ENCODE measurements at regions not wholly inside any gene's neighbourhood (a gene's known extent, or its start where the extent isn't known, plus 50 kb on each side); places are given as distances from the start of the nearest gene placed in this dataset.

GRCh38 chr17:72468841-72469240, 348.0 kb downstream of the SOX9 start:
- TF ChIP-seq CTCF (conservative IDR thresholded peaks at IDR 0.05; ENCODE audit: low read length) (no peak), EZH2phosphoT487 (IDR thresholded peaks at IDR 0.05; ENCODE audit: borderline replicate concordance) (no peak)

Measured in Loucy (cell line).